Activated effector memory CD4-positive, alpha-beta T cell treated with anti-CD3 and anti-CD28 coated beads, Interleukin-2, amount 50 U/mL, for 16 hours (primary cell): ENCODE measurements at regions not wholly inside any gene's neighbourhood (a gene's known extent, or its start where the extent isn't known, plus 50 kb on each side); places are given as distances from the start of the nearest gene placed in this dataset.
"Not testable (repeated sequence)": the region's sequence is repeated elsewhere in the genome, so short reads cannot be mapped to it uniquely, and the experiment has no call there.

Source experiments
- DNase-seq: peaks from one replicate; pipeline ENCODE4 v3.0.0-alpha.2; 2020

- peak; percentile 37 for DNase-seq
Measured at GRCh38 chr12:131494741-131495524, 216.0 kb upstream of the SFSWAP start.

DNA sequence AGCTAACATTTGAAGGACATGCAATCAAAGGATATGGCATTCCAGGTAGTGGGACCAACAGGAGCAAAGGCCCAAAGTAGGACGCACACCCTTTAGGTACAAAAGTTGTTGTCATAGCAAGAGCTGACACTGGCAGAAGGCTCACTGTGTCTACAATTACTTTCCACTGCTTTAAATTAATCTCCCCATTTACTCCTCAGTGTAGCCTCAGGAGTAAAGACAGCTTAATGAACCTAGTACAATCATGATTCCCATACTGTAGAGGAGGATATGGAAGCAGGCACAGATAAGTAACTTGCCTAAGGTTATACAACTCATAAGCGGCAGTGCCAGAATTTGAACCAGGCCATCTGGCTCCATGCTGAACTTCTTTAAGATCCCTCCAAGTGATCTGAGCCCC, 212.9 kb upstream of the SFSWAP start:
- no peak for DNase-seq

DNA sequence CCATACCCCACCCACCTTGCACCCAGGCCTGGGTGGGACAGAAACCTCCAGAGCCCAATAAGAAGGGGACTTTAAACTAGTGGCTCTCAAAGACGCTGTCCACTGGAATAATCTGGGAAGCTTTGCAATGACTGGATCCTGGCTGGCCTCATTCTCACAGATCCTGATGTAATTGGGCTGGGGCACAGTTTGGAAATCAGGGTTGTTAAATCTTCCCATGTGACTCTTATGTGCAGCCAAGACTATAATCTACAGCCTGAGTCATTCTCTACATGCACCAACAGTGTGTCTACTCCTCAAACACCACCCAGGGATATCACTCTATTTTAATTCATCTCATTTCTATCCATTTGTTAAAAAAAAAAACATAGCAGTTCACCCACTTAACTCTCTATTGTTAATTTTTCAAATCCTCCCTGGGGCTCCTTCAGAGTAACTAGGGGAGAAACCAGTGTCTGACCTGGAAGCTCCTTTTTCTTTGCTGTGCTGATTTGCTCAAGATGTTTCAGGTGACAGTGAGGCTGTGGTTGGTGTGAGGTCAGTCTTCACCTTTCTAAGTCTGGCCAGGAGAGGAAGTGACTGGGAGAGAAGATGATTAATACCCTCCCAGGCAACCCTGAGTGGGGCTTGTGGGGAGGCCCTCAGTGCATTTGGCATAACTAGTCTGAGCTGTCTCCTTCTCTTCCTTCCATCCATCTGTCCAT, 211.6 kb upstream of the SFSWAP start:
- DNase-seq: no peak

GRCh38 chr12:131499864-131500190, 211.1 kb upstream of the SFSWAP start:
- no peak for DNase-seq

DNA sequence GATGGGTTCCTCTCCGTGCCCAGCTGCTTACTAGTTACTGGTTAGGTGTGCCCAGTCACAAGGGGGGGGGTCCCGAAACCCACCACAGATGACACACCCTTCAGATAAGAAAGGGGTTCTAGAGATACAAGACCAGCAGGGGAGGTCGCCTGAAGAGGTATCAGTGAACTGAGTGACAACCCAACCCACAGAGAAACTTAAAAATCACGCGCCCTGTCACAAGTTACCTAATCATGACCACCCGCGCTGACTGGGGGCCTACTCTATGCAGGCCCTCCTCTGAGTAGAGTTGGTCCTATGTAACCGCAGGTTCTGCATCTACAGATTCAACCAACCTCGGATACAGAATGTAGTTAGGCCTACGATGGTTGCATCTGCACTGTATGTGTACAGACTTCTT, 210.3 kb upstream of the SFSWAP start:
- no peak for DNase-seq

GRCh38 chr12:131505561-131505960, 205.3 kb upstream of the SFSWAP start:
- DNase-seq: no peak

GRCh38 chr12:131506426-131506825, 204.5 kb upstream of the SFSWAP start:
- no peak for DNase-seq

- DNase-seq: no peak
Measured at GRCh38 chr12:131507094-131507493, 203.8 kb upstream of the SFSWAP start.

DNA sequence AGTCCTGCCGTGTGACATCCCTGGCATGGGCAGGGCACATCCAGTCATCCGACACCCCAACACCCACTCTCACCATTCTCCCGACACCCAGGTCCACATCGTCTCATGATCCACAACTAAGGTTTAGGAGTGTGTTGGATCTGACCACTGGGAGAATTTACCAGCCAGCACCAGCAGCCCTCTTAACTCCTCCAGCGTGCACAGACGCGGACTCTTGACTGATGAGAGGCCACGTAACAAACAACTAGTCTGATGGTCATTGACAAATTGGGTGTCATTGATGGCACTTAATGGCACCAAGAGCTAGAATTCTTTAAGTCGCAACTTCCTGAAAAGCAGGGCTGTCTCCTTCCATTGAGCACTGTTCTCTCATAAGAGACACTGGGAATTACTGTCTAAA, 203.0 kb upstream of the SFSWAP start:
- DNase-seq: no peak

- DNase-seq: no peak
Measured at GRCh38 chr12:131509701-131510100, 201.2 kb upstream of the SFSWAP start.

- no peak for DNase-seq
Measured at GRCh38 chr12:131510431-131510830, 200.5 kb upstream of the SFSWAP start.

DNA sequence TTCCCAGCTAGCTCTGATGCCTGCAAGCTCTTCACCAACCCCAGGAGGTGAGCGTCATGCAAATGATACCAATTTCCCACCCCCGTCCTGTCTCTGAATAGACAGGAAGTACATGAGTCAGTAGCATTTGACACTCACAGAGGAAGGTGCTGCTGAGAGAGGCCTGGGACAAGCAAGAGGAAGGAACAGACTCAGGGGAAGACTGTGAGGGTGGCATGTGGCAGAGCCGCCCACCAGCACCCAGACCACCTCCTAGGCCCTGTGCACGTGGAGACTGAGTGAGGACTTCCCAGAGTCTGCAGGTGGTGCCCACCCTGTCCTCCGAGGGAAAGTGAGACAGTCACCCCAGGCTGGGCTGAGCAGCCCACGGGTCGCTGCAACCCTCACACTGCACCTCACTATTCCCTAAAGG, 199.5 kb upstream of the SFSWAP start:
- peak; percentile 73 for DNase-seq

DNA sequence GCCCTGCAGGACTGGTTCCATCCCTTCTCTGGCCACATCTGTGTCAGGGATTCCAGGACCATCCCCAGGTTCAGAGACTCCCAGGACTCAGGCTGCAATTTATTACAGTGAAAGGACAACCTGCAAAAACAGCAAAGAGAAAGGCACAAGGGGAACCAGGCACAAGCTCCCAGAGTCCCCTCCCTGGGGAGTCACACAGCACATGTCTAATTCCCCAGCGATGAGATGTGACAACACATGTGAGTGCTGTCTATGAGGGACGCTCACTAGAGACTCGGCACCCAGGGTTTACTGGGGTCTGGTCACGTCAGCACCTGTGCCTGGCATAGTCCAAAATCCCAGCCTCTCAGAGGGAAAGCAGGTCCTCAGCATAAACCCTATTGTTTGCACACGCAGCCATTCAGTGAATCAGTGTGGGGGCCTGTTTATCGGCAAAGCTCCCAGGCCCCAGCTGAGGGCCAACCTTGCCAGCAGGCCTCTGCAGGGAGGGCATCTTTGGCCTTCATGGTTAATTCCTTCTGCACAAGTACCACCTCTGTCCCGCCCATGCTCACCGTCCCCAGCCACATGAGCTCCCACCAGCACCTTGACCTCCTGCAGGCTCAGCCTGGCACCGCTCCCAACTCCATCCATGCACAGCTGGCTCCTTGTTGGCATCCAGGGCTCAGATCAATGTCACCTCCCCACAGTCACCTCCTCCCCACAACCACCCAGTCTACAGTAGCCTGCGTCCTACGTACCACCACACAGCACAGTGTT, 198.9 kb upstream of the SFSWAP start:
- DNase-seq: no peak

GRCh38 chr12:131513606-131514005, 197.3 kb upstream of the SFSWAP start:
- no peak for DNase-seq

DNA sequence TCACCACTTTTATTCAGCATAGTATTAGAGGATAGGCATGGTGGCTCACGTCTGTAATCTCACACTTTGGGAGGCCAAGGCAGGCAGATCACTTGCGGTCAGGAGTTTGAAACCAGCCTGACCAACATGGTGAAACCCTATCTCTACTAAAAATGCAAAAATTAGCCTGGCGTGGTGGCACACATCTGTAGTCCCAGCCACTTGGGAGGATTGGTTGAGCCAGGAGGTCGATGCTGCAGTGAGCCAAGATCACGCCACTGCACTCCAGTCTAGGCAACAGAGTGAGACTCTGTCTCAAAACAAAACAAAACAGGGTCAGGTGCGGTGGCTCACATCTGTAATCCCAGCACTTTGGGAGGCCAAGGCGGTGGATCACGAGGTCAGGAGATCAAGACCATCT, 190.3 kb upstream of the SFSWAP start:
- not testable (repeated sequence) for DNase-seq

GRCh38 chr12:131521326-131521725, 189.6 kb upstream of the SFSWAP start:
- no peak for DNase-seq

DNA sequence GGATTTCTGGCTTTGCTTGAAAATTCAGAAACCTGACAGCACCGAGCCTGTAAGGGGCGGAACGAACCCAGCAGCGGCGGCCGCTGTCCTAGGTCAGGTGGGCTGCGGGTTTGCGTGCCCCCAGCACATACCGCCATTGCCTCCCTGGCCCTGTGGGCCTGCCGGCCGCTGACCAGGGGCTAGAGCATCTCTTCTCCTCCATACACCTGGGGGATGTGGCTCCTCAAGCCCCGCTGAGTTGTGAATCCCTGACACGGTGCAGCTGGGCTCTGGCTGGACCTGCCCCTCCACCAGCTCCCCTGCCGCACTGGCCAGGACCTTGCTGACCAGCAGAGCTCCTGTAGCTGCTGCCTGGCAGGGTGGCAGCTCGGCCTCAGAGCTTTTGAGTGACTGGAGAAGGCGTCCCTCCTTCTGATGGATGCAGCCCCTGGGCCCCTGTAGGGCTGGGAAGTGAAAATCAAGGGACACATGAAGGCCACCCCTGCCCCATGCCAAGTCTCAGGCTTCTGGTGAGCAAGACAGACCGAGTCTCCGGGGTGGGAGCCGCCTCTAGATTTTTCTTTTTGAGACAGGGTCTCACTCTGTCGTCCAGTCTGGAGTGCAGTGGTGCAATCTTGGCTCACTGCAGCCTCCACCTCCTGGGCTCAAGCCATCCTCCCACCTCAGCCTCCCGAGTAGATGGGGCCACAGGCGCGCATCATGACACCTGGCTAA, 184.9 kb upstream of the SFSWAP start:
- DNase-seq: no peak

GRCh38 chr12:131527092-131527491, 183.8 kb upstream of the SFSWAP start:
- no peak for DNase-seq

GRCh38 chr12:131527736-131528135, 183.2 kb upstream of the SFSWAP start:
- DNase-seq: no peak

- DNase-seq: no peak
Measured at GRCh38 chr12:131528144-131528543, 182.7 kb upstream of the SFSWAP start.

DNA sequence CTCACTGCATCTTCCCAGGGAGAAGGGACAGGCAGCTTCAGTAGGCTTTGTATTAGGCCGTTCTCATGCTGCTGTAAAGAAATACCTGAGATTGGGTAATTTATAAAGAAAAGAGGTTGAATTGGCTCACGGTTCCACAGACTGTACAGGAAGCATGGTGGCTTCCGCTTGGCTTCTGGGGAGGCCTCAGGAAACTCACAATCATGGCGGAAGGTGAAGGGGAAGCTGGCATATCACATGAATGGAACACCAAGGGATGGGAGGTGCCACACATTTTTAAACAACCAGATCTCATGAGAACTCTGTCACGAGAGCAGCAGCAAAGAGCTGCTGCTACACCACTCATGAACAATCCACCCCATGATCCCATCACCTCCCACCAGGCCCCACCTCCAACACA, 182.2 kb upstream of the SFSWAP start:
- no peak for DNase-seq

- no peak for DNase-seq
Measured at GRCh38 chr12:131529196-131530040, 181.5 kb upstream of the SFSWAP start.

DNA sequence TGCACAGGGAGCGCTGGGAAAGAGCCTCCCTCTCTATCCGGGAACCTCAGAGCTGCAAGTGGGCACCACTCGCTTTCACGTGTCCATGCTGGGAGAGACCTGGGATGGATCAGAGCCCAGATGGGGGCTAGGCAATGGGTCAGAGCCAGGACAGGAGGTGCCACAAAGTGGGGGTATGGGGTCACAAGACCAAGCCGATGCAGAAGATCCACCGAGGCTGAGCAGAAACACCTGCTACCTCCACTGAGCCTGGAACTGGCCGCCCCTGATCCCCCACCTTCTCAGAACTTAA, 180.9 kb upstream of the SFSWAP start:
- DNase-seq: no peak
